Retinal pigment epithelial cell (primary cell): ENCODE measurements at regions not wholly inside any gene's neighbourhood (a gene's known extent, or its start where the extent isn't known, plus 50 kb on each side); places are given as distances from the start of the nearest gene placed in this dataset.

Source experiments
- DNase-seq: peaks from one replicate; pipeline ENCODE4 v3.0.0-alpha.2; 2010; ENCODE audit warnings: low read depth
- H3K4me3 ChIP-seq: 2 replicates; pipeline ENCODE4 v1.5.1; 2011; ENCODE audit warnings: mild to moderate bottlenecking, low read length, control low read depth, moderate library complexity
- TF ChIP-seq, protein P1 (sequence below): conservative IDR thresholded peaks from 2 replicates; pipeline ENCODE4 v1.5.1; 2011; ENCODE audit warnings: low read depth, low read length, control low read depth, inconsistent platforms

GRCh38 chr2:10201201-10201600 is 78.7 kb downstream of the RRM2 start:
- no peak for DNase-seq
- TF ChIP-seq, protein P1, sequence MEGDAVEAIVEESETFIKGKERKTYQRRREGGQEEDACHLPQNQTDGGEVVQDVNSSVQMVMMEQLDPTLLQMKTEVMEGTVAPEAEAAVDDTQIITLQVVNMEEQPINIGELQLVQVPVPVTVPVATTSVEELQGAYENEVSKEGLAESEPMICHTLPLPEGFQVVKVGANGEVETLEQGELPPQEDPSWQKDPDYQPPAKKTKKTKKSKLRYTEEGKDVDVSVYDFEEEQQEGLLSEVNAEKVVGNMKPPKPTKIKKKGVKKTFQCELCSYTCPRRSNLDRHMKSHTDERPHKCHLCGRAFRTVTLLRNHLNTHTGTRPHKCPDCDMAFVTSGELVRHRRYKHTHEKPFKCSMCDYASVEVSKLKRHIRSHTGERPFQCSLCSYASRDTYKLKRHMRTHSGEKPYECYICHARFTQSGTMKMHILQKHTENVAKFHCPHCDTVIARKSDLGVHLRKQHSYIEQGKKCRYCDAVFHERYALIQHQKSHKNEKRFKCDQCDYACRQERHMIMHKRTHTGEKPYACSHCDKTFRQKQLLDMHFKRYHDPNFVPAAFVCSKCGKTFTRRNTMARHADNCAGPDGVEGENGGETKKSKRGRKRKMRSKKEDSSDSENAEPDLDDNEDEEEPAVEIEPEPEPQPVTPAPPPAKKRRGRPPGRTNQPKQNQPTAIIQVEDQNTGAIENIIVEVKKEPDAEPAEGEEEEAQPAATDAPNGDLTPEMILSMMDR = no peak
- H3K4me3 ChIP-seq = no peak overlapping the region

DNA sequence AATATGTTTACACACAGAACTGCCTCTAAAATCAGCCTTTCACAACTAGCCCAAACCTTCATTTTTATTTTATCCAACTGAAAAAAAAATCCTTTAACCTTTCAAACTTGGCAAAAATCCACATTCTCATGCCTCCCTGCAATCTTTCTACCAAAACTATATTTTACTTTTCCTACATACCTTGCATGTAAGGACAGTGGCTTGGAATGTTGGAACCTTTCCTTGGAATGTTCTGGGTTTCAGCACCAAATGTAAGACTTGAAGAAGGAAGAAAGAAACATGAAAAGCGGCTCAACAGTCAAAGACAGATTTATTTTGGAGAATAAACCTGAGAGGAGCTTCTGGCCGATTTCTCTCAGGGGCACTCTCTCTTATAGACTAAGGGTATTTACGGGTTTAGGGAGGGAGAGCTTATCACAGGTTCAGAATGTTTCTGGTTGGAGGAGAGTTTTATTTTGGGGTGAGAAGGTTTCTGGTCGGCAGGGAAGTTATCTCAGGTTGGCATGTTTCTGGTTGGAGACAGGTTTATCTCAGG is 79.7 kb downstream of the RRM2 start:
- peak; percentile 34 for DNase-seq
- H3K4me3 ChIP-seq = no peak overlapping the region
- TF ChIP-seq, protein P1 = no peak

DNA sequence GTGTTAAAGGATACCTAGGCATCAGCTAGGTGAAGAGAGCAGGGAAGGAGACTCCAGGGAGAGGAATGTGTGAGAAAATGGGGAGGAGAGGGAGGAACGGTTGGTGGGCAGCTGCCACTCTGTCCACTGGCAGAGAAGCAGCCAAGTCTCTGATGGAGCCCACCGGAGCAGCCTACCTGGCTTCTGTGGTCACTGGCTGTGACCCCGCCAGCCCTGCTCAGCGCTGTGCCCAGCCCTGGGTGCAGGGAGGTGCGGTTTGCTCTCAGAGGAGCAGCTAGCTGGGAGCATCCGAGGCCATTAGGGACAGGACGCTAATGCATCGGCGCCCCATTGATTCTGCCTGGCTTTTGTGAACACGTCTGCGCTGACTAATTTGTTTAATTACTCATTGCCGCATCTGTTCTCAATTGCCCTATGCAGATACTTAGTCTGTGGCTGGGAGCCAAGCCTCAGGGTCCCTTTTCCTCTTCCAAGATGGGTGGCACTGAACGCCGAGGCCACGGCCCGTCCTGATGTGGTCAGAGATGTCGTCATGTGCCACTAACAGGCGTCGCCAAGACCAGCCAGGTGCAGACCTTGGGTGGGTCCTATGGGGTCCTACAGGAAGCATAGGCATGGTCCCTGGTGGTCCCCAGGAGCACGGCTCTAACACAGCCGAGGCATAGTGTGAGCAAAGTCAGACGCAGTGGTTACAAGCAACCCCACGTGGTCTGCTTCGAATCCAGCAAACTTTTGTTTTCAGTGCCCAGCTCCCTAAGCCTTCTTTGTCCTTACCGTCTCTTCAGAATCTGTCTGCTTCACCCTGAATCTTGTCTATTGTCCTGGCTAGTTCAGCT is 82.0 kb downstream of the RRM2 start:
- no peak overlapping the region for H3K4me3 ChIP-seq
- TF ChIP-seq, protein P1 = no peak
- no peak for DNase-seq

GRCh38 chr2:10205162-10205475 is 82.6 kb downstream of the RRM2 start:
- TF ChIP-seq, protein P1 = no peak
- DNase-seq = no peak
- no peak overlapping the region for H3K4me3 ChIP-seq

- DNase-seq = no peak
- TF ChIP-seq, protein P1 = no peak
- H3K4me3 ChIP-seq = no peak overlapping the region
Measured at GRCh38 chr2:10208736-10209135, 86.2 kb downstream of the RRM2 start.

- TF ChIP-seq, protein P1 = no peak
- H3K4me3 ChIP-seq = no peak overlapping the region
- no peak for DNase-seq
Measured at GRCh38 chr2:10209406-10209935, 86.9 kb downstream of the RRM2 start.

DNA sequence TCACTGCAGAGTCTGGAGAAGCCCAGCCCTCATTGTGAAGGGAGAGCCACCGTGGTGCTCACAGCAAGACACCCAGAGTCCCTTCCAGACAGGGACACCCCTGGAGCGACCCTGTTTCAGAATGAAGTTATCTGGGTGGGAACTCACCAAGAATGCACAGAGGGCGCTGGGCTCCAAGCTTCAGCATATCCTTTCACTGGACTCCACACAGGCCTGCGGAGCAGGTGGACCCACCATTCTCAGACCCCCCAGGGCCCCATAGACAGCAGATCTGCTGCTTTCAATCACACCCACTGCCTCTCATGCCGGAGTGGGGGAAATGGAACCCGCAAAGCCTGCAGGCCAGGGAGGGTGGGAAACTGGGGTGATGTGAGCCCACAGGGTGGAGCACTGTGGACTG is 87.8 kb downstream of the RRM2 start:
- no peak for DNase-seq
- no peak overlapping the region for H3K4me3 ChIP-seq
- TF ChIP-seq, protein P1 = no peak
